ENCODE measurements at regions not wholly inside any gene's neighbourhood (a gene's known extent, or its start where the extent isn't known, plus 50 kb on each side); places are given as distances from the start of the nearest gene placed in this dataset.
A peak's percentile ranks its signal among the peaks of the same experiment; 100 is the strongest.

DNA sequence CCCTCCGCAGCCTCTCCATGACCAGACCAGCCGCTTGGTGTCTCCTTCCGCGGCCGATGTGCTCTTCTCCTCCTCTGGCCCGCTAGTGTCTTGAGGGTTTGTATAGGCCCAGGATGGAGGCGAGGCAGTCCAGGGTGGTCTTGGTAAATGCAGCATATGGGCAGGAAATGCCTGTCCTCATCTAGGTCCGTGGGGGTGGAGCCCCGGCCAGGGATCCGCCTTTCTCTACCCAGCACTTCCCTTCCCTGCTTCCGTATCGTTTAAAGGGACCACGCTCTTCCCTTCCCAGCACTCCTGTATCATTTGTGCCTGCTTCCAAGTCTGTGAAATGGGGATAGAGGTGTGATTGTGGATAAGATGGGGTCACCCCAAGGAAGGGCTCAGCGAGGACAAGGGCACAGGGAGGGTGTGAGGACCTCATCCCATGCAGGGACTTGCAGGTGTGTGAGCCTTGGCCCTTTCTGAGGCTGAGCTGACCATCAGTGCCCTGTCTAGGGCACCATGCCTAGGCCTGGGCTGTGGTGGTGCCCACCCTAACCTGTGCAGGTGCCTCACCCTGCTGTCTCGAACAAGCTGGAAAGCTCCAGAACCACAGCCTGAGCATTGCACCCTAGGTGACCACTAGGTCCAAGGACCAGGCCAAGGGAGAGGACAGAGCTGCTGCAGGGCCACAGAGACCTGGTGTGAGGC, 326.8 kb upstream of the RTL1 start:
- Histone ChIP-seq H3K9ac (peak overlapping the region; percentile 31; the same call in 1 of the 2 replicates), H3K4me3 (ENCODE audit: low read depth in 2 of 2, low read length in 1 of 2) (peak overlapping the region; percentile 54 to 59), H3K79me2 (ENCODE audit: insufficient read depth) (no peaks in the 10 kb centered on the region), H3K9me2 (no peaks in the 10 kb centered on the region), H3K36me3 (replicated peaks in 1 of 2; ENCODE audit: control insufficient read depth in 1 of 2, insufficient read depth in 2 of 2, low read length in 1 of 2) (no peaks in the 10 kb centered on the region), H3K4me2 (peak overlapping the region; percentile 57; the same call in 1 of the 2 replicates), H3K27ac (ENCODE audit: low read depth in 2 of 2, low read length in 1 of 2) (peak overlapping the region in 1 of 2 experiments; percentile 91; a peak in 2 of 4 replicates), H2AFZ (ENCODE audit: low read depth) (peak overlapping the region; percentile 84; the same call in 1 of the 2 replicates), H3K9me3 (no peaks in the 10 kb centered on the region), H3K4me1 (ENCODE audit: control insufficient read depth in 1 of 2, insufficient read depth in 2 of 2, low read depth in 1 of 2, low read length in 1 of 2) (peaks cover 0 to 67% of the 10 kb centered on the region in 2 experiments; a peak in 1 of 4 replicates), H3F3A (replicated peaks; ENCODE audit: insufficient read depth) (no peaks in the 10 kb centered on the region), H4K20me1 (ENCODE audit: insufficient read depth) (no peaks in the 10 kb centered on the region), H3K27me3 (ENCODE audit: insufficient read depth) (no peaks in the 10 kb centered on the region)
- TF ChIP-seq FOXJ3 (CRISPR knock-in tag; IDR thresholded peaks at IDR 0.05) (peak; percentile 34; the same call in 1 of the 2 replicates), GABPA (IDR thresholded peaks at IDR 0.05; ENCODE audit: low read depth) (peak; percentile 72), EP300 (IDR thresholded peaks at IDR 0.05; ENCODE audit: borderline replicate concordance in 1 of 2, low read depth in 1 of 2, low read length in 1 of 2) (0 out of 4 replicates have a peak, but pooled peaks of 1 of the 2 experiments have one; percentile 12), POLR2AphosphoS5 (IDR thresholded peaks at IDR 0.05; ENCODE audit: low read depth, low read length) (peak; percentile 53), GATA2 (CRISPR knock-in tag; IDR thresholded peaks at IDR 0.05) (no peak), MXI1 (IDR thresholded peaks at IDR 0.05; ENCODE audit: low read depth, low read length) (peak; percentile 51; the same call in 1 of the 2 replicates), ELF1 (IDR thresholded peaks at IDR 0.05) (peak; percentile 62), SMC3 (IDR thresholded peaks at IDR 0.05; ENCODE audit: low read depth, low read length) (peak; percentile 22; the same call in 1 of the 2 replicates), RXRA (IDR thresholded peaks at IDR 0.05; ENCODE audit: borderline replicate concordance, low read depth) (no peak), TAF1 (IDR thresholded peaks at IDR 0.05; ENCODE audit: borderline replicate concordance, low read depth, low read length) (peak; percentile 50; the same call in 1 of the 2 replicates)
- TF ChIP-seq, protein P1, sequence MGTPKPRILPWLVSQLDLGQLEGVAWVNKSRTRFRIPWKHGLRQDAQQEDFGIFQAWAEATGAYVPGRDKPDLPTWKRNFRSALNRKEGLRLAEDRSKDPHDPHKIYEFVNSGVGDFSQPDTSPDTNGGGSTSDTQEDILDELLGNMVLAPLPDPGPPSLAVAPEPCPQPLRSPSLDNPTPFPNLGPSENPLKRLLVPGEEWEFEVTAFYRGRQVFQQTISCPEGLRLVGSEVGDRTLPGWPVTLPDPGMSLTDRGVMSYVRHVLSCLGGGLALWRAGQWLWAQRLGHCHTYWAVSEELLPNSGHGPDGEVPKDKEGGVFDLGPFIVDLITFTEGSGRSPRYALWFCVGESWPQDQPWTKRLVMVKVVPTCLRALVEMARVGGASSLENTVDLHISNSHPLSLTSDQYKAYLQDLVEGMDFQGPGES (IDR thresholded peaks at IDR 0.05; ENCODE audit: low read depth, low read length) = no peak
- TF ChIP-seq, protein P2, sequence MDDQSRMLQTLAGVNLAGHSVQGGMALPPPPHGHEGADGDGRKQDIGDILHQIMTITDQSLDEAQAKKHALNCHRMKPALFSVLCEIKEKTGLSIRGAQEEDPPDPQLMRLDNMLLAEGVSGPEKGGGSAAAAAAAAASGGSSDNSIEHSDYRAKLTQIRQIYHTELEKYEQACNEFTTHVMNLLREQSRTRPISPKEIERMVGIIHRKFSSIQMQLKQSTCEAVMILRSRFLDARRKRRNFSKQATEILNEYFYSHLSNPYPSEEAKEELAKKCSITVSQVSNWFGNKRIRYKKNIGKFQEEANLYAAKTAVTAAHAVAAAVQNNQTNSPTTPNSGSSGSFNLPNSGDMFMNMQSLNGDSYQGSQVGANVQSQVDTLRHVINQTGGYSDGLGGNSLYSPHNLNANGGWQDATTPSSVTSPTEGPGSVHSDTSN (IDR thresholded peaks at IDR 0.05) = no peak
- DNase-seq = peak; percentile 89
- ChIA-PET POLR2A (interaction anchor here (1.0 to 5.1 kb wide), 5 partner anchors 53 to 326 kb away, joined by 4 to 46 read pairs (median 15); partner anchors contain the start of gene RTL1), CTCF (interaction anchor here (0.7 to 3.2 kb wide), 11 partner anchors 13 to 435 kb away, joined by 3 to 13 read pairs (median 4); no protein-coding TSS in a partner anchor)
- WGBS (ENCODE audit: low lambda C conversion rate) = 18% methylated on average over 10 of the region's 15 CpGs

Data from SK-N-SH (cell line).